Adrenal gland (tissue), 5 donors: ENCODE measurements at regions not wholly inside any gene's neighbourhood (a gene's known extent, or its start where the extent isn't known, plus 50 kb on each side); places are given as distances from the start of the nearest gene placed in this dataset.
"Not testable (repeated sequence)": the region's sequence is repeated elsewhere in the genome, so short reads cannot be mapped to it uniquely, and the experiment has no call there.

Experiments used
- POLR2A ChIP-seq, 2 donors: fragments of 450-650 bp; IDR thresholded peaks; one replicate each; pipeline ENCODE4 v1.6.1; 2017; ENCODE audit warnings: antibody characterized with exemption in 2 of 2, mild to moderate bottlenecking in 2 of 2, moderate library complexity in 1 of 2
- TF ChIP-seq, protein P1 (sequence below), 6 experiments: fragments of 450-650 bp in 4 of 6; fragments of 200-600 bp in 2 of 6; sonication (generic) in 1 of 6; IDR thresholded peaks; 1 replicate in 5 of 6; 2 replicates in 1 of 6; pipeline versions ENCODE4 v1.5.1 to v1.8.0; 2016 to 2021; ENCODE audit warnings: antibody characterized with exemption in 6 of 6, mild to moderate bottlenecking in 2 of 6, moderate library complexity in 1 of 6
- donor health status: DM: no; HTN: no; CAD: no.

DNA sequence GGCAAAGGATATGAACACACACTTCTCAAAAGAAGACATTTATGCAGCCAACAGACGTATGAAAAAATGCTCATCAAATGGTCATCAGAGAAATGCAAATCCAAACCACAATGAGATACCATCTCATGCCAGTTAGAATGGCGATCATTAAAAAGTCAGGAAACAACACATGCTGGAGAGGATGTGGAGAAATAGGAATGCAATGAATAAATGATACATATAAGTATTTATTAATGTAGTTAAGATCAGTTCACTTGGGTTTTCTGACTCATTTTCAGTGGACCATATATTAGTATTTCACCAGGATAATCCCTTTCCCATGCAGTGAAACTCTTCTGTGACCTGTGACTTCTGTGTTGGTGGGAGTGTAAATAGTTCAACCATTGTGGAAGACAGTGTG is 110.1 kb downstream of the ATXN3L start:
- TF ChIP-seq, protein P1, sequence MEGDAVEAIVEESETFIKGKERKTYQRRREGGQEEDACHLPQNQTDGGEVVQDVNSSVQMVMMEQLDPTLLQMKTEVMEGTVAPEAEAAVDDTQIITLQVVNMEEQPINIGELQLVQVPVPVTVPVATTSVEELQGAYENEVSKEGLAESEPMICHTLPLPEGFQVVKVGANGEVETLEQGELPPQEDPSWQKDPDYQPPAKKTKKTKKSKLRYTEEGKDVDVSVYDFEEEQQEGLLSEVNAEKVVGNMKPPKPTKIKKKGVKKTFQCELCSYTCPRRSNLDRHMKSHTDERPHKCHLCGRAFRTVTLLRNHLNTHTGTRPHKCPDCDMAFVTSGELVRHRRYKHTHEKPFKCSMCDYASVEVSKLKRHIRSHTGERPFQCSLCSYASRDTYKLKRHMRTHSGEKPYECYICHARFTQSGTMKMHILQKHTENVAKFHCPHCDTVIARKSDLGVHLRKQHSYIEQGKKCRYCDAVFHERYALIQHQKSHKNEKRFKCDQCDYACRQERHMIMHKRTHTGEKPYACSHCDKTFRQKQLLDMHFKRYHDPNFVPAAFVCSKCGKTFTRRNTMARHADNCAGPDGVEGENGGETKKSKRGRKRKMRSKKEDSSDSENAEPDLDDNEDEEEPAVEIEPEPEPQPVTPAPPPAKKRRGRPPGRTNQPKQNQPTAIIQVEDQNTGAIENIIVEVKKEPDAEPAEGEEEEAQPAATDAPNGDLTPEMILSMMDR (IDR thresholded peaks at IDR 0.05): not testable (repeated sequence)
- not testable (repeated sequence) for TF ChIP-seq POLR2A (IDR thresholded peaks at IDR 0.05)
